DMS114 treated with DMSO at 0.1 percent for 48 hours (cell line): ENCODE measurements at regions not wholly inside any gene's neighbourhood (a gene's known extent, or its start where the extent isn't known, plus 50 kb on each side); places are given as distances from the start of the nearest gene placed in this dataset.
"Not testable (repeated sequence)": the region's sequence is repeated elsewhere in the genome, so short reads cannot be mapped to it uniquely, and the experiment has no call there.

Source experiments
- DNase-seq: peaks from one replicate; lab custom pipeline; 2025; ENCODE audit not compliant: unreplicated experiment; lab: John Stamatoyannopoulos, UW

DNA sequence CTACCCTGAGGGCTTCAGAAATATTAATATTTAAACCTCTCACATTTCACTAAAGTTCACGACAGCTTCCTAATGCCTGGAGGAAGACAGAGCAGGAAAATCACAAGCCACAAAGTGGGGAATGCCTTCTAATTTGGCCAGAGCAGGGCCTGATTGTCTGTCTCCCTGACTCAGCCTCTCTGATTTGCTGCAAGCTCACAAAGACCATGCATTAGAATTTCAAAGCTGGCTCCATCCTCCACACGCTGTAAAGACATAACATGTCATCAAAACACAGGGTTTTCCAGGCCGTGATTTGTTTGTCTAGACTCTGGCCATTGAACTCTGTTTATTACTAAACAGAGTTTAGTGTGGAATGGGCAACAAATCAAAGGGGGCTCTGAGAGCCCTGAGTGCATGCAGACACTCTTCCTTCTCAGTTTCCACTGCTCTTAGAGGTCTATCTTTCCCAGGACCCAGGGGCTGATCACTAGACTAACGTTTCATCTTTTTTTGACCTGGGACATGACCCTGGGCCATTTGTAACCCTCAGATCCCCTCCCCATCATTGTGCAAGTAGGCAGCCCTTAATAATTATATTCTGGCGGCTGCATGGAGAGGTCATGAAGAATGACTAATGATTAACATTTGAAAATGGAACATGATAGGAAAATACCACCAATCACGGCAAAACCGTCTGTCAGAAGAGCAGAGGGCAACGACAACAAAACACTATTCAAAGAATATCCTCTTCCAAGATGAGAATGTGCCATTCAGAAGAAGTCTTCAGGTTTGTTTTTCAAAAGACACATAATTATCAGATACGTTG is 140.2 kb downstream of the ENC1 start:
- DNase-seq = no peak

GRCh38 chr5:74499256-74500050 is 141.1 kb downstream of the ENC1 start:
- DNase-seq = no peak

GRCh38 chr5:74497706-74498105 is 142.8 kb downstream of the ENC1 start:
- no peak for DNase-seq

DNA sequence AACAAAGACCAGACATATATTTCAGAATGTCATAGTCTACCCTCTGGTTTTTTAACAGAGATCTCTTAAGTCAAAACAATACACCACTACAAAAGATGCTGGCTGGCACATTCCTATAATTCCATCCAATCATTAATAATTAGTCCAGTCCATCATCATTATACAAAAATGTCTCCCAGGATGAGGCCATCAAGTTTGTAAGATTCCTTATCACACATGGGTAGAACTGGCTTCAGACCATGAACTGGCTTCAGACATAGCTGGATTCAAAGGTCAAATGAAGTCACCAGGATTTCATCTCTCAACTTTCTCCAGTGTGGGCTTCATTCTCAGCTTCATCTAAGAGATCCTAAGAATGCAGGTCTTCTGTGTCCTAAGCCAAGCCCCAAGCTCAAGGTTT is 147.1 kb downstream of the ENC1 start:
- DNase-seq = no peak

- no peak for DNase-seq
Measured at GRCh38 chr5:74492230-74492629, 148.3 kb downstream of the ENC1 start.

DNA sequence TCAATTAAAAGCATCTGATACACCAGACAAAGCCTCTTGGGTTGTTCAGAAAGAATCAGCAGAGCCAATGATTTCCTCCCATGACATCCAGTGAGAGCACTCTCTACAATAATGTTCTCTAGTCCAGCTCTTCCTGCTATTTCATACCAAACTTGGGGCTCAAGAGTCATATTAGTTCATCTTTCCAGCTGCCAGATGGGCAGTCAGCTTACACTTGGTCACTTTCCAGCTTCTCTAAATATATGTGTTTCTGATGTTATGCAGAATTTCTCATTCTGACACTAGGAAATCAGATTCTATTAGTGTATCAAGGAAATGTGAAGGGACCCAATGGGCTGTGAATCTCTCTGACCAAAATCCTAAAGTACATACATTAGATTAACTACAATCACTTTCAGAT is 148.9 kb downstream of the ENC1 start:
- no peak for DNase-seq

DNA sequence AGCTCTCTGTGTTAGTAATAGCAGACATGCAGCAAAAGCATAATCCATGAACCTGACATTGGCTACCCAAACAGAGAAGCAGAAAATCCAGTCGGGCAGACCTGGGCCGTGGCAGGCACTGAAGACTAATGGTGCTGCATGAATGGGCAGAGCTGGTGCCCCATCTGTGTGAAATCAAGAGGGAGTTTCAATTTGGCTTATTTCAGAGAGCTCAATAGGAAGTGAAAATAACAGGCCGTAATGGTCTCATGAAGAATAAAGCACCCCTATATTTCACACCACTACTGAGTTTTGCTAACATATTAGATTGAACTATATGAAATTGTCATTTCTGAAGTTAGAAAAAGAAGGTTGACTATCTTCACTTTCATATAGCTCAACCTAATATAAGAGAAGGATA is 149.7 kb downstream of the ENC1 start:
- DNase-seq = no peak

GRCh38 chr5:74482990-74483389 is 157.5 kb downstream of the ENC1 start:
- no peak for DNase-seq

GRCh38 chr5:74482523-74482922 is 158.0 kb downstream of the ENC1 start:
- DNase-seq = no peak

GRCh38 chr5:74481357-74481756 is 159.2 kb downstream of the ENC1 start:
- DNase-seq = not testable (repeated sequence)

- no peak for DNase-seq
Measured at GRCh38 chr5:74480201-74480600, 160.3 kb downstream of the ENC1 start.

- DNase-seq = no peak
Measured at GRCh38 chr5:74478328-74478727, 162.2 kb downstream of the ENC1 start.

DNA sequence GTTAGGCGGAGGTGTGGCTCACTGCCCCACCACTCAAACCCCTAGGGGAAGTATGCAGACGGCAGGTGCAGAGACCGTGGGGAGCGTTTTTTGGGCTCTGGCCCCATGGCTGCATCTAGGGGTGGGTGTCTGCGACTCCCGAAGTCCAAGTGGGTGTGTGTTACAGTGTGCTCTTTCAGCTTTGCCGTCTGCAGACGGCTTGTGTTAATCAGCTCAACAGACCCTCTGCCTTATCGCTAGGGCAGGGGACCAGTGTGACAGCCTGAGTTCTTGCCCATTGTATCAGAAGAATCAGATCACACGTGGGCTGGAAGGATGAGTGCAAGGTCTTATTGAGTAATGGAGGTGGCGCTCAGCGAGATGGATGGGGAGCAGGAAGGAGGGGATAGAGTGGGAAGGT is 162.8 kb downstream of the ENC1 start:
- DNase-seq = no peak

DNA sequence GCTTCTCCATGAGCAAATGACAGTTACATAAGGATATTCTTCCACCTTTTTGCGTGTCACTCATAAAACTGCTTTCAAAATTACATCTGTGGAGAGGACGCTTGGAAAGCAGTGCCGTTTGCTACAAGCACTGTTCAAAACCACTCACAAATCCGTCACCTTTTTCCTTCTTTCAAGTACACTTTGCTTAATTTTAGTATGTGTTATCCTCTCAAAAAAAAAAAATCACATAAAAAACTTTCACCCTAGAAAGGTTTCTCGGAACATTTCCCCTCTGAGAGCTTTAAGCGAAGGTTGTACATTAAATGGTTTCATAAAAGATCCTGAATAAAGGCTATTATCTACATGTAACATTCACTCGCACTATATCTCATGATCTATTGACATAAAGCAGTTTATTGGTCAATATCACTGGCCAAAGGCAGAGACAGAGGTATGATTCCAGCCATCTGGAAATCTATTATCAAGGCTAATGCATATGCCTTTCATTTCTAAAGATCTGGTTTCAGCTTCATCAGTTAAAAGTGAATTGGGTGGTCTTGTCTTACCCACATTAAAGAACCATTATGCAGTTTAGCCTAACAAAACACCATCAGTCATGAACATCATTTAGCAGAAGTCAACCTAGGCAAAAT is 163.6 kb downstream of the ENC1 start:
- no peak for DNase-seq

- DNase-seq = no peak
Measured at GRCh38 chr5:74476046-74476818, 164.3 kb downstream of the ENC1 start.

GRCh38 chr5:74471875-74472274 is 168.7 kb downstream of the ENC1 start:
- no peak for DNase-seq

DNA sequence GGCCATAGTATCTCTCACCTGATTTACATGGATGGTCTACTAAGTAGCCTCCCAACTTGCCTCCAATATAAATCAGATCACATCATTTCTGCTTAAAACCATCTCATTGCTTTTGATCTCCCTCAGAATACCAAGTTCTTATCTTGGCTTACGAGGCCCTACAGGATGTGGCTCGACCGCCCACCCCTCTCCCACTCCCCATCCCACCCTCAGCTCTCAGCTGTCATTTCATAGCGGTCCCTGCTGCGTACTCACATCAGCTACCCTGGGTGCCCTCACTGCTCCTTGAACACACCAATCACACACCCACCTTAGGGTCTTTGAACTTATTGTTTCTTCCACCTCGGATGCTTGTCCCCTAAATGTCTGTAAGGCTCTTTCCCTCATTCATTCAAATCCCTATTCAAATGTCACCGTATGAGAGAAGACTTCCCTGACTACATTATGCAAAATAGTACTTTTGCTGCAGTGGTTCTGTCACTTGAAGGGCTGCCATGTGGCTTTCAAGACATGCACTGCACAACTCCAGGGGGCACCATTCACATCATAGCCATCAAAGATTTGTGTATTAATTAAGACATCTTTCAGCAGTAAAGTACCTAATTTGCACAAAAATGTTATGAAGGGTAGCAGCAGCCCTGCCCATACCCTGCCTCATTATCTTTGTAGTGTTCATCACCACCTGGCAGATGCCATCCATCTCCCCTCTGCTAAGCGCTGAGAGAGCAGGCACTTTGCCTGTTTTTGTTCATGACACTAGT is 171.1 kb downstream of the ENC1 start:
- DNase-seq = no peak

- DNase-seq = no peak
Measured at GRCh38 chr5:74468421-74468820, 172.1 kb downstream of the ENC1 start.

GRCh38 chr5:74465724-74466123 is 174.8 kb downstream of the ENC1 start:
- DNase-seq = no peak

DNA sequence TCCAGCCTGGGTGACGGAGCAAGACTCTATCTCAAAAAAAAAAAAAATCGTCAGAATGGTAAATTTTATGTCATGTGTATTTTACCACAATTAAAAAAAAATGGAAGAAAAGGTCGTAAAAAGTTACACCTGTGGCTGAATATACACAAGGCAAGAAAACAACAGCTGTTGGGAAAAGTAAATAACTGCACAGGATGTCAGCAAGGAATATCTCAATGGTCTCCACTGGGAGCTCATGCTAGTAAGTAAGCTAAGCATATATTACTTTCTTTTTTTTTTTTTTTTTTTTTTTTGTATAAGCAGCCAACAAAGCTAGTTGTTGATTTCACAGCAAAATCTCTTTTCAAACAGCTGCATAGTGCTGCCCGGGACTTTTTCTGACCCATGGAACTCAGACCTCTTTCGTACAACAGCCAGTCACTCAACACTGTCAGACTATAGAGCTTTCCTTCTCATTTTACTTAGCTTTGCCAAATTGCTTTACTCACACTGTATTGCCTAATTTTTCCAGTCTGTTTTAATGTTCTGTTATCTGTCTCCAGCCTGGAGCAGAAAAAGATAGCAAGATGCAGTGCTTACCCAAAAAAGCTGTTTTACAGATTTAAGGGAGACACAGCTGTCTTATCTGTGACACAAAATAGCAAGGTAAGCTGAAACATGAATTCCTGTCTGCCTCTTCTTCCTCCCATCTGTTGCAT is 175.9 kb downstream of the ENC1 start:
- DNase-seq = no peak
